EL (cell line): ENCODE measurements at regions not wholly inside any gene's neighbourhood (a gene's known extent, or its start where the extent isn't known, plus 50 kb on each side); places are given as distances from the start of the nearest gene placed in this dataset.

Experiments used
- DNase-seq: peaks from one replicate; pipeline ENCODE4 v3.0.0-alpha.2; 2016

GRCh38 chr2:222058819-222059445 lies 239.9 kb downstream of the PAX3 start:
- no peak for DNase-seq

- DNase-seq = peak; percentile 13
These were observed 241.3 kb downstream of the PAX3 start for GRCh38 chr2:222057347-222058073.

GRCh38 chr2:222055328-222055727 lies 243.5 kb downstream of the PAX3 start:
- DNase-seq = no peak

DNA sequence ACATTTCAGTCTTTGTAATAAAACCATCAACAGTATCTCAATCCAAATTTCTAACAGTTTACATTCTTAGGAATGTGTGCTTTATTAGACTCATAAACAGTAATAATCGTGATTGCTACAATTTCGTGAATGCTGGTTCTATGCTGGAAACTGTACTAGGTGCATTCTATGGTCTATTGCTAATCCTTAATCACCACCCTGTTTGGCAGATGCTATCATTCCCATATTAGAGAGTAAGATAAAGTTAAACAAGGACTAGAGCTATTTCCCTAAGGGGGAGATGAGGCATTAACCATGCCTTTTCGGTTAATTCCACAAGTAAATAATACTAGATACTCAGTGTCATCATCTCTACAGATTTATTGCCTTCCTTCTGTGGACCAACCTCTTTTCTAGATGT lies 244.0 kb downstream of the PAX3 start:
- peak; percentile 32 for DNase-seq

GRCh38 chr2:222052934-222053367 lies 245.8 kb downstream of the PAX3 start:
- no peak for DNase-seq

DNA sequence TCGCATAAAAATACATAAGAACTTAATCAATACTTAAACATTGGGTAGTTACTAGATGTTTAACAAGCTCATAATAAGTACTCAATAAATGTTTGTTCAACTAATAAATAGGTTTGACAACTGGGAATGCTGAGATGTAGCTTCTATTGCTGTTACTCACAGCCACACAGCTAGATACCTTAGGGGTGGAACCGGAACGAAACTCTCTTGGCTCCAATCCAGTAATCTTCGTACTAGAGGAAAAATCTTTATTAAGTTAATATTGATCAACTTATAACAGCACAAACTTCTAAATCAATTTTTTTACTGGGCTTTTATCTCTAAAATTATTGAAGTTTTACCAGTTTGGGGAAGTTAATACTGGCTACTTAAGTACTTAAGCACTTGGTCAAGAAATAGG lies 247.8 kb downstream of the PAX3 start:
- DNase-seq = no peak

DNA sequence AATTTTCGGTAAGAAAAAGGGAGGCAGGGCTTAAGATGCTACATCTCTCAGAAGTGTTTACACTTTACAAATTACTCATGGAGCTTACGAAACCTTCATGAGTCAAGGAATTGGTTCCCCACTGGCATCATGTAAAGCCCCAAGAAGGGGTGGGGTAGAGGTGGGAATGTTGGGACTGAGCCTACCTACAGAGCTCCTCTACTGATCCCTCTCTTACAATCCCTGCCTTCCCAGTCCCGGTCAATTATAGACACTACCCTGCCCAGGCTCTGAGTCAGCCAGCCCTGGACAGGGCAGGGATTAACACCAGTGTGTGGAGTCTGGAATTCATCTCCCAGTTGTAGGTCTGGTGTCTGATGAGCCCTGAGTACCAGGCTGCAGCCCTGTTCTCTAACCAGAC lies 248.9 kb downstream of the PAX3 start:
- peak; percentile 36 for DNase-seq

DNA sequence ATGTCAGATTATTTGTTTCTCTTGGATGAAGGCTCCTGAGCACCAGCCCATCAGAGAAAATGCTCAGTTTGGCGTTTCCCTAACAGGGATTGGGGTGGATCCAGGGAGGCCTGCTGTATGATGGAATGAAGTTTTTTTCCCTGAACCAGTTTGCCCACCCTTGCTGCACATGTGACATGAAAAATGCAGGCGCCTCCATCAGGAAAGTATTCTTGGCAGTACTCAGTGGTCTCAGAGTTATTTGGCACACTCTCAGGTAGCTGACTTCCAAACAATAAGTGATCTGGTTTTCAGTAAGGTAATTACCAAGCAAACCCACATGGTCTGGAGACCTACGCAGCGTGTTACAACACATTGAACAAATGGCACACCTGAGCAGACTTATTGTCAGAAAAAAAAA lies 254.9 kb downstream of the PAX3 start:
- no peak for DNase-seq

DNA sequence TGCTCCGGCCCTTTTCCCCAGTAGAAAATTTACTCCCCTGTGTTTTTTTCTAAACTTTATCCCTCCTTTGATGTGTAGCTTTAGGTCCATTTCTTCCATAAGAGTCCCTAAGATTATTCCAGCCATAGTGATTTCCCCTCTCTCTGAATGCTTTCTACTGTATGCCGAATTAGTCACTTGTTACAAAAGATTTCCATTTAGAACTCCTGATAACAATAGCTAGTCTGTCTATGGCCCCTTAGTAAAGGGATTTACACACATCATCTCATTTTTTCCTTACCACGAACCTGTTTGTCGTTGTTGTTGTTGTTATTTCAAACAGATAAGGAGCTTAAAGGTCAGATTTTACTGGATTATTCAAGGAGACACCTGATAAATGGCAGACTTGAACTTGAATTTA lies 256.1 kb downstream of the PAX3 start:
- no peak for DNase-seq

DNA sequence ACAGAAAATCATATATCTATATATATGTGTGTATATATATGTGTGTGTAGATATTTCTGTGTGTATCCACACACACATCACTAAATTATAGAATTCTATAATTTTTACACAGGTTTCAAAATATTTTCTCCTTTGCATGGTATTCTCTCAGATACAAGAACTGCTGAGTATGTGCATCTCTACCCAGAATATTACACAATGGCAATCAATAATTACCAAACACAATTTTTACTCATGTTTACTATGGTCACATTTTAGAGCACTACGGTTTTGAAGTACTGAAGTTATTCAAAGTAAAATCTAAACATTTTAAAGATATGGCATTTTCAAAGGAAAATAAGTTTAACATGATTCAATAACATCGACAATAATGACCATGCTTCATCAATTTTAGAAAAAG lies 258.5 kb downstream of the PAX3 start:
- DNase-seq = no peak

DNA sequence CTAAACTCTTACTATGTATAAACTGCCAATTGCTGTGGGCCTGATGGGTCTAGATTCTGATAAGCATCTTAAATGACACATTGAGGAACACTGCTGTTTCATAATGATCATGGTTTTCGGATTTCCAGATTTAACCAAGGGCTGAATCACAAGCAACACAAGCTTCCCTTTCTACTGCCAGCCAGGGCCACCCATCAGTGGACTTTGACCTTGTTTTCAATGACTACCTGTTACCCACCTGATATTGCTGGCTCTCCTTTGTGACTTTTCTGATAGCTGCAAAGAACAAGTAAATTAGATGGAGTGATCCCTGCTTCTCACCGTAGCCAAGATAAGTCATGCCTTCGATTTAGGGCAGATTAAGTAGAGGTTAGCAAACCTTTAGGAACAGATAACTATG lies 259.0 kb downstream of the PAX3 start:
- DNase-seq = no peak

GRCh38 chr2:222038067-222038802 lies 260.6 kb downstream of the PAX3 start:
- peak; percentile 47 for DNase-seq

- no peak for DNase-seq
These were observed 261.6 kb downstream of the PAX3 start for GRCh38 chr2:222037211-222037610.

- no peak for DNase-seq
These were observed 264.7 kb downstream of the PAX3 start for GRCh38 chr2:222034058-222034457.

GRCh38 chr2:222033541-222033940 lies 265.3 kb downstream of the PAX3 start:
- peak; percentile 6 for DNase-seq

DNA sequence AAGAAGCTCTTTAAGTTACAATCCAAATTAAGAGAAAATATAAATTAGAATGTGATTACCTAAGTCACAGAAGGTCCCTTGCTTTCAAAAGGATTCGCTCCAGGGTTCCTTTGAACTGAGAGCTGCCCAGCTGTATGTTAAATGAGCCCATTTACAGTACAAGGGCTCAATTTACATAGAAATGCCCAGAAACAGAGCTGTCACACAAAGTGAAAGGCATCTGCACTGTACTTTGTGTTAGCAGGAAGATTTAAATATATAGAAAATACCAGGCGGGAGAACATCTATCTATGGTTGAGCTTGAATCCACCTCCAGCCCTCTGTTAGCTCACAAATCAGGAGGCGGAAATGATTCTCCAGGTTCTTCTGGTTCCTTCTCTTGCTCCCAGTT lies 272.9 kb downstream of the PAX3 start:
- no peak for DNase-seq

GRCh38 chr2:222024932-222025880 lies 273.6 kb downstream of the PAX3 start:
- peak; percentile 49 for DNase-seq

DNA sequence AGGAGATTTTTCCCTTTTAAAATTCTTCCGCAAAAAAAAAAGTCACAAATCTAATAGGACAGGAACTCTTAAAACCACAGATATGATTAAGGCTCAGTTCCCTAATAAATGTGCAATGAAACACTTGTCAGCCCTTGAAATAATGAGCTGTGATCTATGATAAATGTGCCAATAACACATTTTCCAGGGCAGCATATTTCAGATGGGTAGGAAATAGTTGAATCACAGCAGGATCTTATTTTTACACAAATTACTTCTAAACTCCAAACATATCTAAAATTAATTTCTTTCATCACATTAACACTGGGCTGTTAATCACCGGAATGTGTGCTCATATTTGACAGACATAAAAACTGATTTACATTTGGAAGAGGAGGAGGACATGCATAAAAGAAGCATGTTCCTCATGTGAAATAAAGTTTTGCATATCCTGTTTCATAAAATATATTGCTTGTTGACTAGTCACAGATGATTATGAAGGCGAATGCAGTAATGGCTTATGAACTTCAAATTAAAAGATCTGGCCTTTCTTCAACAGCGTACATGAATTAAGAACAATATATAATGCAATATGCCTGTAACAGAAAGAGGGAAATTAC lies 281.4 kb downstream of the PAX3 start:
- DNase-seq = no peak

DNA sequence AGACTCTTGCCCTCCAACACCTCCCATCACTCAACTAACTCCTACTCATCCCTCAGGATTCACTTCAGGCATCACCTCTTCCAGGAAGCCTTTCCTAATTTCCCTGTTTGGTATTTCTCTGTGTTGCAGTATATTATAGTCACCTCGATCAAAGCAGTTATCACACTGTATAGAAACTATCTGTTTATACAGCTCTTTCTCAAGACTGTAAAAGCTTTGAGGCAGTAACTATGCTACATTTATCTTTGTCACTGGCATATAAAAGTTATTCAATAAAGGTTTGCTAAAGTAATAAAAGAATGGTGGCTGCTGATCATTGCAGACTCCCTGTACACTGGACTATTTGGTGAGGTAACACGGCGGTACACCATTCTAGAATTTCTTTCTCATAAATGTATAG lies 284.9 kb downstream of the PAX3 start:
- DNase-seq = no peak

DNA sequence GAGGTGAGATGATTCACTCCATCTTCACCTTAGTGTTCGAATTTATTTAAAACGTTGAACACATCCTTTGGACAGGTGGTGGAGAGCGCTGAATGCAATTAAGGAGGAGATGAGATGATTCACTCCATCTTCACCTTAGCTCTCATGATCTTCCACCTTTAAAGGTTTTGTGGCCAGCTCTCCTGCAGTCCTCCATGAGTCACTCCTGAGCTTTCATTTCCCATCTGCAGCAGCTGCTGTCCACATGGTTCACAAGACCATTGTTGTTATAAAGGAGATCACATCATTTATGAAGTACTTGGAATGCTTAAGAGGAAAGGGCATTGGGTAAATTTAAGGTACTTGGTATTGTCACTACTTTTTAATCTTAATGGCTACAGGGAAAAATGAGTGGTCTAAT lies 298.5 kb downstream of the PAX3 start:
- peak; percentile 89 for DNase-seq

- peak; percentile 88 for DNase-seq
These were observed 299.1 kb downstream of the PAX3 start for GRCh38 chr2:221999717-222000116.

DNA sequence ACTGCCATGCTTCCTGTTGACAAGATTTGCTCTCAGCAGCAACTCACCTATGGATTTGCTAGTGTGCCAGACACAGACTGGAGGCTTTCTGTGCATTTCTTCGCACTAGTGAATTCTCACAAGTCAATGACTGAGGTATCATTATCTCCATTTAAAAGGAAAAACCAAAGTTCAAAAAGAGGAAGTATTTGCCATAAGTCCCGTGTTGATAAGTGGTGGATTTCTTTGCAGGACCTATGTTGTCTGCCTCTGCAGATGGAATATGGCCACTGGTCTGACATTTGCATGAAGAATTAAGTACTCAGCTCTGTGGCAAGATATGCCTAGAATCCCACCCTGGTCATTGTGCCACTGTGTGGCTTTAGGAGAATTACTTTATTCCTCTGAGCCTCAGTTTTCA lies 299.6 kb downstream of the PAX3 start:
- DNase-seq = no peak

GRCh38 chr2:221997683-221998082 lies 301.1 kb downstream of the PAX3 start:
- no peak for DNase-seq
